NB4 (cell line): ENCODE measurements at regions not wholly inside any gene's neighbourhood (a gene's known extent, or its start where the extent isn't known, plus 50 kb on each side); places are given as distances from the start of the nearest gene placed in this dataset.
"Not testable (repeated sequence)": the region's sequence is repeated elsewhere in the genome, so short reads cannot be mapped to it uniquely, and the experiment has no call there.

Experiments used
- MYC ChIP-seq: IDR thresholded peaks from 2 replicates; pipeline ENCODE4 v1.6.1; 2011; ENCODE audit warnings: low read depth, low read length
- POLR2A ChIP-seq: IDR thresholded peaks from 2 replicates; pipeline ENCODE4 v1.6.1; 2011; ENCODE audit warnings: mild to moderate bottlenecking; ENCODE audit not compliant: insufficient read length; ENCODE audit errors: extremely low read depth
- TF ChIP-seq, protein P1 (sequence below): IDR thresholded peaks from one replicate; pipeline ENCODE4 v1.5.1; 2012; ENCODE audit warnings: low read depth, low read length
- TF ChIP-seq, protein P2 (sequence below): IDR thresholded peaks from 2 replicates; pipeline ENCODE4 v1.6.1; 2011; ENCODE audit warnings: low read depth, low read length

DNA sequence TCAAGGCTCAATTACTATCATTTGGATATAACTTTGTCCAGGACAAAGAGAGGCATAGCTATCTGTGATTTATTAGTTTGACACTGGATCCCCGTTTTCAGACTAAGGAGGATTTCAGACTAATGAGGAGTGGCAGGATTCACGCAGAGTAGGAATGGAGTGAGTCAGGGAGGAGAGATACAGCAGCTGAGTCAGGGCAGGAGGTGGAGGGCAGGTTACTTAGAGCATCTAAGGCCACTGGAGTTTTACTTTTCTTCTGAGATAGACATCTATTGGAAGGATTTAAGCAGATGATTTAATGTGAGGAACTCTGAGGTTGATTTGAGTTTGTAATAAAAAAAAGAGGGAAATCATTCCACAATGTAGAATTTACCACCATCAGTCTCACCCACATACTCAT is 110.6 kb downstream of the RPIA start:
- TF ChIP-seq, protein P1, sequence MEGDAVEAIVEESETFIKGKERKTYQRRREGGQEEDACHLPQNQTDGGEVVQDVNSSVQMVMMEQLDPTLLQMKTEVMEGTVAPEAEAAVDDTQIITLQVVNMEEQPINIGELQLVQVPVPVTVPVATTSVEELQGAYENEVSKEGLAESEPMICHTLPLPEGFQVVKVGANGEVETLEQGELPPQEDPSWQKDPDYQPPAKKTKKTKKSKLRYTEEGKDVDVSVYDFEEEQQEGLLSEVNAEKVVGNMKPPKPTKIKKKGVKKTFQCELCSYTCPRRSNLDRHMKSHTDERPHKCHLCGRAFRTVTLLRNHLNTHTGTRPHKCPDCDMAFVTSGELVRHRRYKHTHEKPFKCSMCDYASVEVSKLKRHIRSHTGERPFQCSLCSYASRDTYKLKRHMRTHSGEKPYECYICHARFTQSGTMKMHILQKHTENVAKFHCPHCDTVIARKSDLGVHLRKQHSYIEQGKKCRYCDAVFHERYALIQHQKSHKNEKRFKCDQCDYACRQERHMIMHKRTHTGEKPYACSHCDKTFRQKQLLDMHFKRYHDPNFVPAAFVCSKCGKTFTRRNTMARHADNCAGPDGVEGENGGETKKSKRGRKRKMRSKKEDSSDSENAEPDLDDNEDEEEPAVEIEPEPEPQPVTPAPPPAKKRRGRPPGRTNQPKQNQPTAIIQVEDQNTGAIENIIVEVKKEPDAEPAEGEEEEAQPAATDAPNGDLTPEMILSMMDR, result not testable (repeated sequence)
- not testable (repeated sequence) for TF ChIP-seq POLR2A, MYC
- TF ChIP-seq, protein P2, sequence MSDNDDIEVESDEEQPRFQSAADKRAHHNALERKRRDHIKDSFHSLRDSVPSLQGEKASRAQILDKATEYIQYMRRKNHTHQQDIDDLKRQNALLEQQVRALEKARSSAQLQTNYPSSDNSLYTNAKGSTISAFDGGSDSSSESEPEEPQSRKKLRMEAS, result not testable (repeated sequence)
